Bronchial epithelial cell (primary cell): ENCODE measurements at regions not wholly inside any gene's neighbourhood (a gene's known extent, or its start where the extent isn't known, plus 50 kb on each side); places are given as distances from the start of the nearest gene placed in this dataset.
A peak's percentile ranks its signal among the peaks of the same experiment; 100 is the strongest.

Experiments
- DNase-seq: peaks from one replicate; pipeline ENCODE4 v3.0.0-alpha.2; 2010; ENCODE audit warnings: low read depth
- FAIRE-seq: peaks from 2 replicates; lab custom pipeline; 2011; peaks lifted over from hg19 to GRCh38; lab: Jason Lieb, UNC
- H3K27me3 ChIP-seq: 2 replicates; pipeline ENCODE4 v1.5.1; 2011; ENCODE audit warnings: low read length; ENCODE audit not compliant: control insufficient read depth, insufficient read depth
- H3K36me3 ChIP-seq: 2 replicates; pipeline ENCODE4 v1.5.1; 2011; ENCODE audit warnings: low read length; ENCODE audit not compliant: control insufficient read depth, insufficient read depth
- H3K4me3 ChIP-seq: 2 replicates; pipeline ENCODE4 v1.5.1; 2011; ENCODE audit warnings: mild to moderate bottlenecking, low read depth, low read length, control low read depth
- CTCF ChIP-seq: IDR thresholded peaks from 2 replicates; pipeline ENCODE4 v1.5.1; 2011; ENCODE audit warnings: mild to moderate bottlenecking, moderate library complexity, low read length, control low read depth, inconsistent platforms; ENCODE audit not compliant: insufficient read depth, severe bottlenecking

GRCh38 chr12:114921781-114922180 lies 237.8 kb upstream of the TBX3 start:
- Histone ChIP-seq H3K36me3 (no peaks in the 10 kb centered on the region), H3K4me3 (no peak overlapping the region), H3K27me3 (no peaks in the 10 kb centered on the region)
- DNase-seq (no peak), FAIRE-seq (no peak)
- TF ChIP-seq CTCF: no peak

- DNase-seq (no peak), FAIRE-seq (no peak)
- Histone ChIP-seq H3K27me3 (no peaks in the 10 kb centered on the region), H3K4me3 (no peak overlapping the region), H3K36me3 (no peaks in the 10 kb centered on the region)
- no peak for TF ChIP-seq CTCF
Observed at GRCh38 chr12:114920771-114921554, 237.0 kb upstream of the TBX3 start.

GRCh38 chr12:114919479-114919878 lies 235.5 kb upstream of the TBX3 start:
- DNase-seq: no peak
- Histone ChIP-seq H3K4me3 (no peak overlapping the region), H3K36me3 (no peaks in the 10 kb centered on the region), H3K27me3 (no peaks in the 10 kb centered on the region)
- no peak for TF ChIP-seq CTCF
- FAIRE-seq: no peak

GRCh38 chr12:114918535-114919233 lies 234.7 kb upstream of the TBX3 start:
- Histone ChIP-seq H3K27me3 (no peaks in the 10 kb centered on the region), H3K4me3 (no peak overlapping the region), H3K36me3 (no peaks in the 10 kb centered on the region)
- DNase-seq: peak; percentile 17
- no peak for TF ChIP-seq CTCF
- FAIRE-seq: peak; percentile 62

- Histone ChIP-seq H3K4me3 (no peak overlapping the region), H3K36me3 (no peaks in the 10 kb centered on the region), H3K27me3 (no peaks in the 10 kb centered on the region)
- FAIRE-seq (no peak), DNase-seq (no peak)
- no peak for TF ChIP-seq CTCF
Observed at GRCh38 chr12:114917953-114918352, 234.0 kb upstream of the TBX3 start.

- no peak for TF ChIP-seq CTCF
- Histone ChIP-seq H3K36me3 (no peaks in the 10 kb centered on the region), H3K4me3 (no peak overlapping the region), H3K27me3 (no peaks in the 10 kb centered on the region)
- DNase-seq (no peak), FAIRE-seq (no peak)
Observed at GRCh38 chr12:114917307-114917706, 233.3 kb upstream of the TBX3 start.
